Nephron progenitor cell (in vitro differentiated cells): ENCODE measurements at regions not wholly inside any gene's neighbourhood (a gene's known extent, or its start where the extent isn't known, plus 50 kb on each side); places are given as distances from the start of the nearest gene placed in this dataset.

Experiments used
- DNase-seq: peaks from one replicate; pipeline ENCODE4 v3.0.0; 2021
- H3K27ac Mint-ChIP-seq: 2 replicates; pipeline ENCODE4 v1.8.0; 2021; ENCODE audit warnings: mild to moderate bottlenecking, moderate library complexity, mixed read lengths
- H3K27me3 Mint-ChIP-seq: 2 replicates; pipeline ENCODE4 v1.8.0; 2021; ENCODE audit warnings: mild to moderate bottlenecking, low read depth, mixed read lengths; ENCODE audit not compliant: poor library complexity
- H3K36me3 Mint-ChIP-seq: 2 replicates; pipeline ENCODE4 v1.8.0; 2021; ENCODE audit warnings: low read depth, mixed read lengths
- H3K4me1 Mint-ChIP-seq: 2 replicates; pipeline ENCODE4 v1.8.0; 2021; ENCODE audit warnings: mixed read lengths
- H3K4me3 Mint-ChIP-seq: 2 replicates; pipeline ENCODE4 v1.8.0; 2021; ENCODE audit warnings: mild to moderate bottlenecking, moderate library complexity, mixed read lengths
- H3K9me3 Mint-ChIP-seq: 2 replicates; pipeline ENCODE4 v1.8.0; 2021; ENCODE audit warnings: mild to moderate bottlenecking, moderate library complexity, mixed read lengths
- TF ChIP-seq, protein P1 (sequence below): fragments of 200-600 bp; sonication (generic); IDR thresholded peaks from 2 replicates; pipeline ENCODE4 v1.5.0; 2021; ENCODE audit warnings: antibody characterized with exemption

GRCh38 chr10:30782157-30782536 lies 152.6 kb upstream of the LYZL2 start:
- Mint-ChIP-seq H3K36me3 (no peaks in the 10 kb centered on the region), H3K27me3 (peaks cover 24% of the 10 kb centered on the region), H3K4me1 (peaks cover 32% of the 10 kb centered on the region), H3K9me3 (no peaks in the 10 kb centered on the region), H3K27ac (no peak overlapping the region), H3K4me3 (no peak overlapping the region)
- TF ChIP-seq, protein P1, sequence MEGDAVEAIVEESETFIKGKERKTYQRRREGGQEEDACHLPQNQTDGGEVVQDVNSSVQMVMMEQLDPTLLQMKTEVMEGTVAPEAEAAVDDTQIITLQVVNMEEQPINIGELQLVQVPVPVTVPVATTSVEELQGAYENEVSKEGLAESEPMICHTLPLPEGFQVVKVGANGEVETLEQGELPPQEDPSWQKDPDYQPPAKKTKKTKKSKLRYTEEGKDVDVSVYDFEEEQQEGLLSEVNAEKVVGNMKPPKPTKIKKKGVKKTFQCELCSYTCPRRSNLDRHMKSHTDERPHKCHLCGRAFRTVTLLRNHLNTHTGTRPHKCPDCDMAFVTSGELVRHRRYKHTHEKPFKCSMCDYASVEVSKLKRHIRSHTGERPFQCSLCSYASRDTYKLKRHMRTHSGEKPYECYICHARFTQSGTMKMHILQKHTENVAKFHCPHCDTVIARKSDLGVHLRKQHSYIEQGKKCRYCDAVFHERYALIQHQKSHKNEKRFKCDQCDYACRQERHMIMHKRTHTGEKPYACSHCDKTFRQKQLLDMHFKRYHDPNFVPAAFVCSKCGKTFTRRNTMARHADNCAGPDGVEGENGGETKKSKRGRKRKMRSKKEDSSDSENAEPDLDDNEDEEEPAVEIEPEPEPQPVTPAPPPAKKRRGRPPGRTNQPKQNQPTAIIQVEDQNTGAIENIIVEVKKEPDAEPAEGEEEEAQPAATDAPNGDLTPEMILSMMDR: no peak
- DNase-seq: no peak

DNA sequence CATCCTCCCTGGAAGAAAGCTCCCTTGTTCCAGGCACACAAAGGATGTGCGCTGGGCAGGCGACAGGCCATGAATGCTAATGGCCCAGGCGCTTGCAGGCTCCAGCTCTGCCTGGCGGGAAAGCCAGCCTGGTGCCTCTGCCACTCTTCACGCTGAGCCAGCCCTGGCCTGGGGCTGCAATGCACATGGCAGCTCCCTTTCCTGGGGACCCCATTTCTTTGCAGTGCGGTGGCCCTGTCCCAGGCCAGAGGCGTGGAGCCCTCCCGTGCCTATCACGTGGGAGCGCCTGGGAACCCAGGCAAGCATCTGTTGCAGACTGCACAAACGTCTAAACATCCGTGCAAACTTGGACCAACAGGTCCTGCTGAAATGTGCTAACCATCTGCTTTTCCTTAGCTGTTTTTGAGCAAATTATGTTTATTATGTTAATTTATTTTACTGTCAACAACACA lies 152.1 kb upstream of the LYZL2 start:
- H3K36me3 Mint-ChIP-seq: no peaks in the 10 kb centered on the region
- H3K4me3 Mint-ChIP-seq: no peak overlapping the region
- H3K9me3 Mint-ChIP-seq: peaks cover 4% of the 10 kb centered on the region
- peaks cover 32% of the 10 kb centered on the region for H3K4me1 Mint-ChIP-seq
- TF ChIP-seq, protein P1: no peak
- DNase-seq: no peak
- H3K27ac Mint-ChIP-seq: no peak overlapping the region
- H3K27me3 Mint-ChIP-seq: peaks cover 26% of the 10 kb centered on the region

DNA sequence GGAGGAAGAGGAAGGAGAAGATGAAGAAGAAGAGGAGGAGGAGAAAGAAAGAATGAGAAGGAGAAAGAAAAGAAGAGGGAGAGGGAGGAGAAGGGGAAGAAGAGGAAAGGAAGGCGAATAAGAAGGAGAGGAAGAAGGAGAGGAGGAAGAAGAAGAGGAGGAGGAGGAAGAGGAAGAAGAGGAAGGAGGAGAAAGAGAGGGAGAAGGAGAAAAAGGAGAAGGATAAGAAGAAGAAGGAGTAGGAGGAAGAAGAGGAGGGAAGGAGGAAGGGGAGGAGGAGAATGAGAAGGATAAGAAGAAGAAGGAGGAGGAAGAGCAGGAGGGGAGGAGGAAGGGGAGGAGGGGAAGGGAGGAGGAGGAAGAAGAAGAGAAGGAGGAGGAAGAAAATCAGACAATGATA lies 149.2 kb upstream of the LYZL2 start:
- Mint-ChIP-seq H3K4me3 (no peak overlapping the region), H3K4me1 (peaks cover 14% of the 10 kb centered on the region)
- DNase-seq: no peak

GRCh38 chr10:30775779-30776591 lies 146.4 kb upstream of the LYZL2 start:
- peaks cover 33% of the 10 kb centered on the region for H3K27me3 Mint-ChIP-seq
- peaks cover 5% of the 10 kb centered on the region for H3K36me3 Mint-ChIP-seq
- no peak overlapping the region for H3K4me3 Mint-ChIP-seq
- no peak for DNase-seq
- peaks cover 20% of the 10 kb centered on the region for H3K9me3 Mint-ChIP-seq
- TF ChIP-seq, protein P1: no peak
- no peak overlapping the region for H3K27ac Mint-ChIP-seq
- H3K4me1 Mint-ChIP-seq: no peaks in the 10 kb centered on the region

More for the DNA sequence above, 149.2 kb upstream of the LYZL2 start:
- H3K27me3 Mint-ChIP-seq: peaks cover 33% of the 10 kb centered on the region
- TF ChIP-seq, protein P1: no peak
- H3K36me3 Mint-ChIP-seq: no peaks in the 10 kb centered on the region
- H3K9me3 Mint-ChIP-seq: peaks cover 6% of the 10 kb centered on the region
- H3K27ac Mint-ChIP-seq: no peak overlapping the region

DNA sequence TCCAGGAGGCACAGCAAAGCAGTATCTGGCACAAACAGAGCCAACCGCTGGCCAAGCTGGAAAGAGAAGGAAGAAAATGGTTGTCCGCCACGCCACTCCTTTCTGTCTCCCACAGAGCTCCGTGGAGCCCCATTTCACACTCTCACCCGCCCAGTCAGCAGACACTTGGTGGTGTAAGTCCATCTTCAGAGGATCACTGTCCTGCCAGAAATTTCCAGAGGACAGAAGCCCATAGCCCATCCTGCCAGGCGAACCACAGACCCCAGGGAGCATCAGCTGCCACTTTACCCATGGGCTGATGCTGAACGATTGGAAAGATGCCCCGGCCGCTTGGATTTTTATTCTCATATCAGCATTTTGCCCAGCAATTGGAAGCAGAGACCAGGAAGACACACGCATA lies 144.7 kb upstream of the LYZL2 start:
- Mint-ChIP-seq H3K27ac (no peak overlapping the region), H3K4me3 (no peak overlapping the region), H3K36me3 (peaks cover 5% of the 10 kb centered on the region), H3K4me1 (no peaks in the 10 kb centered on the region), H3K9me3 (peaks cover 33% of the 10 kb centered on the region), H3K27me3 (peaks cover 27% of the 10 kb centered on the region)
- TF ChIP-seq, protein P1: no peak
- no peak for DNase-seq

DNA sequence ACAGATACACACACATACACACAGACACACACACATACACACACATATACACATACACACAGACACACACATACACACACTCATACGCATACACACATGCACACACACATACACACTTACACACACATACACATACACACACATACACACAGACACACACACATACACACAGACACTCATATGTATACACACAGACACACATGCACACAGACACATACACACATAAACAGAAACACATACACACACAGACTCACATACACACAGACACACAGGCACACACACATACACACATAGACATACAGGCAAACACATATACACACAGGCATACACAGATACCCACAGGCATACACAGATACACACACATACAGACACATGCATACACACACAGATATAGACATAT lies 143.9 kb upstream of the LYZL2 start:
- peaks cover 39% of the 10 kb centered on the region for H3K9me3 Mint-ChIP-seq
- TF ChIP-seq, protein P1: no peak
- peaks cover 20% of the 10 kb centered on the region for H3K27me3 Mint-ChIP-seq
- DNase-seq: no peak
- no peak overlapping the region for H3K27ac Mint-ChIP-seq
- no peaks in the 10 kb centered on the region for H3K4me1 Mint-ChIP-seq
- peaks cover 5% of the 10 kb centered on the region for H3K36me3 Mint-ChIP-seq
- no peak overlapping the region for H3K4me3 Mint-ChIP-seq
